Vagina (tissue), 2 donors: ENCODE measurements at regions not wholly inside any gene's neighbourhood (a gene's known extent, or its start where the extent isn't known, plus 50 kb on each side); places are given as distances from the start of the nearest gene placed in this dataset.

Experiments
- CTCF ChIP-seq, 3 experiments: fragments of 450-650 bp in 2 of 3; fragments of 200-600 bp in 1 of 3; sonication (generic) in 1 of 3; IDR thresholded peaks; one replicate each; pipeline ENCODE4 v1.5.1; 2017 to 2019; ENCODE audit warnings: antibody characterized with exemption in 3 of 3, mild to moderate bottlenecking in 2 of 3, moderate library complexity in 2 of 3
- POLR2A ChIP-seq, 2 donors: fragments of 450-650 bp; IDR thresholded peaks; one replicate each; pipeline ENCODE4 v1.6.1; 2017; ENCODE audit warnings: antibody characterized with exemption in 2 of 2, mild to moderate bottlenecking in 2 of 2, moderate library complexity in 2 of 2
- POLR2AphosphoS5 ChIP-seq, 2 donors: sonication (generic); formaldehyde crosslinking; IDR thresholded peaks; one replicate each; pipeline ENCODE4 v1.9.0; 2017; ENCODE audit warnings: antibody characterized with exemption in 2 of 2, mild to moderate bottlenecking in 2 of 2, low read depth in 1 of 2; ENCODE audit not compliant: insufficient read depth in 1 of 2

- TF ChIP-seq CTCF (IDR thresholded peaks at IDR 0.05) (no peak), POLR2A (IDR thresholded peaks at IDR 0.05) (no peak), POLR2AphosphoS5 (IDR thresholded peaks at IDR 0.05; ENCODE audit: insufficient read depth in 1 of 2, low read depth in 1 of 2) (no peak)
Measured at GRCh38 chr4:29142708-29143107, 1577.5 kb upstream of the PCDH7 start.
